SK-N-MC (cell line): ENCODE measurements at regions not wholly inside any gene's neighbourhood (a gene's known extent, or its start where the extent isn't known, plus 50 kb on each side); places are given as distances from the start of the nearest gene placed in this dataset.

Experiments used
- EZH2 ChIP-seq: fragments of 200-600 bp; sonication (generic); IDR thresholded peaks from one replicate; pipeline ENCODE4 v1.6.1; 2017; ENCODE audit warnings: antibody characterized with exemption
- FOXP2 ChIP-seq: optimal IDR thresholded peaks from 2 replicates; pipeline ENCODE3; 2011; ENCODE audit warnings: mild to moderate bottlenecking, moderate library complexity; ENCODE audit not compliant: insufficient read depth; ENCODE audit errors: extremely low read length, control extremely low read depth
- POLR2AphosphoS5 ChIP-seq: IDR thresholded peaks from 2 replicates; pipeline ENCODE4 v1.6.1; 2012; ENCODE audit warnings: mild to moderate bottlenecking, low read depth, low read length, borderline replicate concordance

DNA sequence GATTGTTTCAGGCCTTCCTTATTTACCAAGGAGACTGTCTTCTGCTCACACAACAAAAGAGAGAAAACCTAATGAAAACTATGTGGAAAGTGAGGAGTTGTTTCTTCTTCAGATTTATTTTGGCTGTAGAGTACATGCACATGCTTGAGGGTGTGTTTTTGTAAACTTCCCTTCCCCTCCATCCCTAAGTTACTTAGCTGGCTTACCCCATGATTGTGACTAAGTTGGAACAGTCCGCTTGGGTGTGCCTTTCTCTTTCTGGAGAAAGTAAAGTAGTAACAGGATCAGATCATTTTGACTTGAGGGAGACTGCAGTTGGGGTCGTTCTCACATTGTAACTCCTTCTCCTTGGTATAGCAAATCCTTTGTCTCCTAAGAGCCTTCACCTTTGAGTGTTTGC lies 155.9 kb downstream of the RTL9 start:
- no peak for TF ChIP-seq EZH2
- TF ChIP-seq POLR2AphosphoS5, result no peak
- TF ChIP-seq FOXP2, result no peak
